Thymus (tissue), 11 donors: ENCODE measurements at regions not wholly inside any gene's neighbourhood (a gene's known extent, or its start where the extent isn't known, plus 50 kb on each side); places are given as distances from the start of the nearest gene placed in this dataset.

Experiments
- DNase-seq, 9 donors: peaks; one replicate each; pipeline ENCODE4 v3.0.0-alpha.2; 2013; ENCODE audit warnings: low spot score in 9 of 9, low read depth in 6 of 9, missing footprints in 1 of 9
- H3K27ac ChIP-seq, 2 donors: one replicate each; pipeline ENCODE4 v1.5.1; 2013; ENCODE audit warnings: control low read depth in 1 of 2, low read depth in 1 of 2, low read length in 1 of 2, mild to moderate bottlenecking in 1 of 2, moderate library complexity in 1 of 2
- H3K27me3 ChIP-seq, 2 donors: one replicate each; pipeline ENCODE4 v1.5.1; 2013; ENCODE audit warnings: low read length in 1 of 2; ENCODE audit not compliant: control insufficient read depth in 2 of 2, insufficient read depth in 1 of 2
- H3K36me3 ChIP-seq, 2 donors: one replicate each; pipeline ENCODE4 v1.5.1; 2013; ENCODE audit warnings: low read length in 1 of 2, mild to moderate bottlenecking in 1 of 2, moderate library complexity in 1 of 2; ENCODE audit not compliant: control insufficient read depth in 2 of 2, insufficient read depth in 2 of 2
- H3K4me1 ChIP-seq, 2 donors: one replicate each; pipeline ENCODE4 v1.5.1; 2013; ENCODE audit warnings: low read length in 2 of 2; ENCODE audit not compliant: control insufficient read depth in 2 of 2, insufficient read depth in 2 of 2
- H3K4me3 ChIP-seq, 2 donors: one replicate each; pipeline ENCODE4 v1.5.1; 2013; ENCODE audit warnings: low read length in 2 of 2, control low read depth in 1 of 2, mild to moderate bottlenecking in 1 of 2
- H3K9me3 ChIP-seq, 2 donors: one replicate each; pipeline ENCODE4 v1.5.1; 2013; ENCODE audit warnings: low read length in 1 of 2, mild to moderate bottlenecking in 1 of 2; ENCODE audit not compliant: control insufficient read depth in 2 of 2, insufficient read depth in 1 of 2
- WGBS: extraction: QIAGEN DNeasy Blood & Tissue Kit; methylation state at CpG from one replicate; pipeline ENCODE4 v1.1.7; 2013; 5-methylcytosine and 5-hydroxymethylcytosine counted together
- donor health status: healthy.

DNA sequence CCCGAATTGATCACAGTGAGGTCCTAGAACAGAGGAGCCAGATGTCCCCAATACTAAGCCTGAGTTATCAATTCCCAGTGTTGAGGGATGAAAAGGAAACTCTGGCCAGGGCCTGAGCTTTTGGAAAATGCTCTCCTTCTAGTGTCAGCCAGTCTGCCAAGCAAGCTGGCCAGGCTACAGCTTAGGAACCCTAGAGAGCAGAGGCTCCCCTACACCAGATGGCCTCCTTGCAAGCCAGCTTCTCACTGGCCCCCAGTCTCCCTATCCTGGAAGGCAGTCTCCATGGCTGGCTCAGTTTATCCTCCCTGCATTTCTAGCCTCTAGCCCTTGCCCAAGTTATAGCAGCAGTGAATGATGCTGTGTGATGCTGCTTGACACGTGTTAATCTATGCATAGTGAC, 204.7 kb upstream of the WWC1 start:
- Histone ChIP-seq H3K4me1 (no peaks in the 10 kb centered on the region), H3K4me3 (no peak overlapping the region), H3K36me3 (no peaks in the 10 kb centered on the region), H3K27ac (no peak overlapping the region), H3K9me3 (no peaks in the 10 kb centered on the region), H3K27me3 (no peaks in the 10 kb centered on the region)
- WGBS, result 89% methylated on average over 2 of the region's 2 CpGs
- DNase-seq, result no peak

- no peaks in the 10 kb centered on the region for H3K4me1 ChIP-seq
- DNase-seq, result no peak
- H3K27me3 ChIP-seq, result no peaks in the 10 kb centered on the region
- H3K27ac ChIP-seq, result no peak overlapping the region
- 91% methylated on average over 13 of the region's 13 CpGs for WGBS
- H3K4me3 ChIP-seq, result no peak overlapping the region
- no peaks in the 10 kb centered on the region for H3K9me3 ChIP-seq
- no peaks in the 10 kb centered on the region for H3K36me3 ChIP-seq
Observed at GRCh38 chr5:168088410-168089173, 202.9 kb upstream of the WWC1 start.

- no peak for DNase-seq
Observed at GRCh38 chr5:168089201-168089887, 202.1 kb upstream of the WWC1 start.

DNA sequence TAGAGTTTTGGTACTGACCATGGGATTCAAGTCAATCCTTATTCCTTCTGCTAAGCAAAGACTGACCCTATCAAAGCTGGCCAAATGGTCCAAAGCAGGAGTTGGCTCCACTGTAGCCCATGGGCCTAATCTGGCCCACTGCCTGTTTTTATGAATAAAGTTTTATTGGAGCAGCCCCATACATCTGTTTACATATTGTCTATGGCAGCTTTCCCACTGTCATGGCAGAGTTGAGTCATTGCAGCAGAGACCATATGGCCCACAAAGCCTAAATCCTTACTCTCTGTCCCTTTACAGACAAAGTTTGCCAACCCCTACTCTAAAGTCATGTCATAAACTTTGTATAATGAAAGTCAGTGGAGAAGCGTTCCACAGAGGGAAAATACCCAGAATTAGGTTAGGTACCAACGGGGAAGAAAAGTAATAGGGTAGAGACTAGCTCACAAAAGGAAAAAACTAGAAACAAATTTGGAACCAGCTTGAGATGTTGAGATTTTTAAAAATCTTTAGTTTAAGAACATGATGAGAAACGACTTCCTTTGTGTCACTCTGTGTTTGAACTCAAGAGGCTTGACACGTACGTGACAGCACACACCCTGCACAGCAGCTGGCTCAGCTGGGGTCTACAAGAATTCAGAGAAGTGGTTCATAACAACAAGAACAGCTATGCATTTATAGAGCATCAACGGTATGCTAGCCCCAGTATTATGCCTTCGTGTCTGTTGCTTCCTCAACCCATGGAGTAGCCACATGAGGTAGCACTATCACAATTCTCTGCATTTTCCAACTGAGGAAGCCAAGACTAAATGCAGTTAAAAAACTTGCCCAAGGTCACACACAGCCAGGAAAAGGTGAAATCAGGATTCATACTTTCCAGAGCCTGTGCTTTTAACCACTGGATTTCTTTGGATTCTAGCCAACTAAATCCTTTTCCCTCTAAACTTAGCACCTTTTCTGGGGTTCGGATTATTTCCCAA, 198.9 kb upstream of the WWC1 start:
- H3K4me3 ChIP-seq, result no peak overlapping the region
- 79% methylated on average over 8 of the region's 8 CpGs for WGBS
- no peaks in the 10 kb centered on the region for H3K9me3 ChIP-seq
- H3K4me1 ChIP-seq, result no peaks in the 10 kb centered on the region
- no peak overlapping the region for H3K27ac ChIP-seq
- no peak for DNase-seq
- H3K36me3 ChIP-seq, result no peaks in the 10 kb centered on the region
- no peaks in the 10 kb centered on the region for H3K27me3 ChIP-seq

More at GRCh38 chr5:168089201-168089887, 202.1 kb upstream of the WWC1 start:
- Histone ChIP-seq H3K4me1 (no peaks in the 10 kb centered on the region), H3K27me3 (no peaks in the 10 kb centered on the region), H3K27ac (no peak overlapping the region), H3K4me3 (no peak overlapping the region), H3K9me3 (no peaks in the 10 kb centered on the region), H3K36me3 (no peaks in the 10 kb centered on the region)
- 96% methylated on average over 4 of the region's 4 CpGs for WGBS

DNA sequence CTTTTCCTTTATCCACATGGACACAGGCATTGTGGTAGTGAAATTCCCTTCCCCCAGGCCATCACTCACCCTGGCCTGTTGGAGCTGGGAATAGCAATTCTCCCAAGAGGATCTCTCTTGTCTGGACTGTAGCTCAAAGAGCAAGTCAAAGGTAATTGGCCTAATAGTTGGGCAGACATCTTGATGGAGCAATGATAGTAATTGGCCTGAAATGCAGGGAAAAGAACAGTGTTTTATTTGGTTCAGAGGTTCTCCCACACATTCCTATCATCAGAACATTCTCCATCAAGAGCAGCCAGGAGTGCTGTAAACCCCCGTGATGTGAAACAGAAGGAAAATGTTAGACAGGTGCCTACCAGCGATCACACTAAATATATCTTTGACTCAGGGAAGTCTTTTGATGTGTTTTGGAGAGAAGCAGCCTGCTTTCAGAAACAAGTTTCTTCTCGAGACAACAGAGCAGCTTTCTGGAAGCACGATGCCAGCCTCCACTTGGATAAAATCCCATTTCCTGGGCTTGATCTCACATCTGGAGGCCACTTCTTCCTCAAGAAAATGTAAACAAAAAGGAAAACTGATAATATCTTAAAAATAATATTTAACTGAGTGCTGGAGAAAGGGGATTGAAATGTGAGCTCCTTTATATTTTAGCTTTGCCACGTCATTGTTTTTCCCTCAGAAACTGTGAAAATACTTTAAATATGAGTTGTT, 198.1 kb upstream of the WWC1 start:
- H3K9me3 ChIP-seq, result no peaks in the 10 kb centered on the region
- no peak overlapping the region for H3K27ac ChIP-seq
- H3K36me3 ChIP-seq, result no peaks in the 10 kb centered on the region
- no peak overlapping the region for H3K4me3 ChIP-seq
- WGBS, result 84% methylated on average over 5 of the region's 5 CpGs
- H3K4me1 ChIP-seq, result no peaks in the 10 kb centered on the region
- DNase-seq, result no peak
- H3K27me3 ChIP-seq, result no peaks in the 10 kb centered on the region

GRCh38 chr5:168096525-168096924, 194.9 kb upstream of the WWC1 start:
- Histone ChIP-seq H3K9me3 (no peaks in the 10 kb centered on the region), H3K36me3 (no peaks in the 10 kb centered on the region), H3K4me3 (no peak overlapping the region), H3K27ac (no peak overlapping the region), H3K4me1 (no peaks in the 10 kb centered on the region), H3K27me3 (no peaks in the 10 kb centered on the region)
- no peak for DNase-seq
- WGBS, result 85% methylated on average over 1 of the region's 1 CpG

- H3K4me1 ChIP-seq, result no peaks in the 10 kb centered on the region
- H3K4me3 ChIP-seq, result no peak overlapping the region
- no peaks in the 10 kb centered on the region for H3K36me3 ChIP-seq
- H3K27ac ChIP-seq, result no peak overlapping the region
- H3K9me3 ChIP-seq, result no peaks in the 10 kb centered on the region
- 94% methylated on average over 12 of the region's 12 CpGs for WGBS
- DNase-seq, result no peak
- H3K27me3 ChIP-seq, result no peaks in the 10 kb centered on the region
Observed at GRCh38 chr5:168097876-168098653, 193.4 kb upstream of the WWC1 start.

DNA sequence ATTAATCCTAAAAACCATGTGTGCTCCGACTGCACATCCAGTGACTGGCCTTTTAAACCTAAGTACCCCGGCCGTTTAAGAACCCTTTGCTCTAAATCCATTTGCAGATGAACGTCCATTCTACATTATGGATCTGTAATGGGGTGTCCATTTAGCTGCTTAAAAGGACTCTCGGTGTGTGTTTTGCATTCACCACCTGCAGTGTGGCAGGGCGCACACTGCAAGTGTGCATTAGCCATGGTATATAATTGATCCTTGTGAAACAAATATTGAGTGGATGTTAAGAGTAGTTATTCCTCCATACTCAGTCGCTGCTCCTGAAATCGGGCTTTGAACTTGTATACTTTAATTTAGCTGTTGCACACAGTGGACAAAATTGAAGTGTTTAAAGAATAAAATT, 190.1 kb upstream of the WWC1 start:
- Histone ChIP-seq H3K4me1 (no peaks in the 10 kb centered on the region), H3K27ac (no peak overlapping the region), H3K36me3 (no peaks in the 10 kb centered on the region), H3K4me3 (no peak overlapping the region), H3K27me3 (no peaks in the 10 kb centered on the region), H3K9me3 (no peaks in the 10 kb centered on the region)
- 98% methylated on average over 8 of the region's 8 CpGs for WGBS
- no peak for DNase-seq
